ENCODE measurements at regions not wholly inside any gene's neighbourhood (a gene's known extent, or its start where the extent isn't known, plus 50 kb on each side); places are given as distances from the start of the nearest gene placed in this dataset.

DNA sequence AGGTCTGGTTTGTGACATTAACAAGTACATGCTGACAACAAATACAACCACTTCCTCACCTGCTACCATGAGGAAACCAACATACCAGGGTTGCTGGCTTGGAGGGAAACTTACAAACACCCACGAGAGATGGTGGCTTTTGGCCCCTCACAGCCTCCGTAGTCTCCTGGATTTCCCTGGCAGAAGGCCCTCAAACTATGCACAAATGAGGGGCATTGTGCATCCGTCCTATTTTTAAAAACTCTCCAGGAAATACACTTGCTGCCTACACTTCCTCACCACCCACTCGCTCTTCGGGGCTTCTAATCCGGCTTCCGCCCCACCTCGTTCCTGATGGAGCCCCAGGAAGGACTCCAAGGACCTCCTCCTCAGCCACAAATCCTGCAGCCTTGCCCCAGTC is 355.0 kb upstream of the GATB start:
- DNase-seq (ENCODE audit: low read depth, low spot score) = no peak

DNA sequence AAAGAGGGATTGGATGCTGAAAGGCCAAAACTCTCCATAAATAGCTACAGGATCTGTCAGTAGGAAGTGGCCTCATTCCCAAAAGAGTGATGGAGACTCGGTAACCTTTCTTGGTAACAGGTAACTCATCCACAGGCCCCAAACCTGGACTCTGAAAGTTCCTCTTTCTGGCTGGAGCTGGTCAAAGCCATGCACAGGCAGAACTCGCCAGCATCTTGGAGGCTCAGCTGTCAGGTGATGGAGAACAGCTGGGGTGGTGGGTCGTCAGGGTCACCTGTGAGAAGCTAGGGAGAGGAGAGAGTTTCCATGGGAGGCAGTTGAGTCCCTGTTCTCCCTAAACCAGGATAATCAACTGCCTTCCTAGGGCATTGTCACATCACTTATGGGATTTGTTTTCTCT is 354.3 kb upstream of the GATB start:
- DNase-seq (ENCODE audit: low read depth, low spot score) = no peak

DNA sequence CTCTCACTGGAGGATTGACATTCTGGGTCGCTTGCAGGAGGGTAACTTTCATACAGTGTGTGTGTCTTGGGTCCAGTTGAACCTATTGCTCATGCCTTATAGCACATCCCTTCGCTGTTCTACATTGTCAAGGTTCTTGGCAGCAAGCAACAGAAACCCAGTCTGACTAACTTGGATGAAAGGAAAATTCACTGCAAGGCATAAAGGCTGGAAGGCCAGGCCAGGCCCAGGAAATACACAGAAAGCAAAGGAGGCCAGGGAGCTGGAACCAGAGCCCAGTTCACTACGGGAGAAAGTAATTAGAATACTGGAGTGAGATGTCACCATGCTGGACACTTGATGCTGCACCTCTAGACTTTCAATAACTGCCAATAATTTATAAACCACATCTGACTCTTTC is 353.8 kb upstream of the GATB start:
- DNase-seq (ENCODE audit: low read depth, low spot score) = no peak

DNA sequence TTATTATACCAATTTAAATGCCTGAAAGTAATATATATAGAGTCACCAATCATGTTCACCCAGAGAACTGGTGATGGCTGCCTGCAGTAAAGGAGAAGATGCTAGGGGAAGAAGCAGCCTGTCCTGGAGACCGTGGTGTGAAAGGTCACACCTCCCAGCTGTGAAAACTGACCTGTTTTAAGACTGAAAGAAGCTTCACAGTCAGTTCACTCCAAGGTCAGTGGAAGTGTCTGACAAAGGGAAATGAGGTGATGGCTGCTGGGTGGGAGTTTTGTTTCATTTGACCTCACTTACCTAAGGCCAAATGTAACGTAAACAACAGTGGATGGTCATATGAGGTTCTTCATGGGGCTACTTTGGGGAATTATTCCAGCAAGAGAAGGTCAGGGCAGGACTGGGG is 352.1 kb upstream of the GATB start:
- DNase-seq (ENCODE audit: low read depth, low spot score) = no peak

GRCh38 chr4:152112190-152112589 is 351.4 kb upstream of the GATB start:
- no peak for DNase-seq (ENCODE audit: low read depth, low spot score)

DNA sequence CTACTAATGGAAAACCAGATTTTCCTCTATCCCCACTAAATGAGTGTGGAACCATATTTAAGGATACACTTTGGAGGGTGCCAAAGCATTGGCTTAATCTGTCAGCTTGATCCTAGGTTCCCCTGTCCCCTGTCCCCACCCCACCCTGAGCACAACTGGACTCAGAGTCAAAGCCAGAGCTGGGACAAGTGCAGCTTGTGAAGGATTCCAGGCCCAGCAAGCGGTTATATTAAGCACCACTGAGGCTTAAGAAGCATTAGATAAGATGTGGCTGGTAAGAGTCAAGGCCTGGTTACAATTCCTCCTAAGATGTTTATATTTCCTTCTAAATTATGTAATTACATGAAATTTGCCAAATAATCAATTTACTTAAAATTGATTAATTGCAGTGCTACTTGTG is 350.0 kb upstream of the GATB start:
- DNase-seq (ENCODE audit: low read depth, low spot score) = no peak

- DNase-seq (ENCODE audit: low read depth, low spot score) = no peak
Observed at GRCh38 chr4:152109531-152110509, 349.0 kb upstream of the GATB start.

DNA sequence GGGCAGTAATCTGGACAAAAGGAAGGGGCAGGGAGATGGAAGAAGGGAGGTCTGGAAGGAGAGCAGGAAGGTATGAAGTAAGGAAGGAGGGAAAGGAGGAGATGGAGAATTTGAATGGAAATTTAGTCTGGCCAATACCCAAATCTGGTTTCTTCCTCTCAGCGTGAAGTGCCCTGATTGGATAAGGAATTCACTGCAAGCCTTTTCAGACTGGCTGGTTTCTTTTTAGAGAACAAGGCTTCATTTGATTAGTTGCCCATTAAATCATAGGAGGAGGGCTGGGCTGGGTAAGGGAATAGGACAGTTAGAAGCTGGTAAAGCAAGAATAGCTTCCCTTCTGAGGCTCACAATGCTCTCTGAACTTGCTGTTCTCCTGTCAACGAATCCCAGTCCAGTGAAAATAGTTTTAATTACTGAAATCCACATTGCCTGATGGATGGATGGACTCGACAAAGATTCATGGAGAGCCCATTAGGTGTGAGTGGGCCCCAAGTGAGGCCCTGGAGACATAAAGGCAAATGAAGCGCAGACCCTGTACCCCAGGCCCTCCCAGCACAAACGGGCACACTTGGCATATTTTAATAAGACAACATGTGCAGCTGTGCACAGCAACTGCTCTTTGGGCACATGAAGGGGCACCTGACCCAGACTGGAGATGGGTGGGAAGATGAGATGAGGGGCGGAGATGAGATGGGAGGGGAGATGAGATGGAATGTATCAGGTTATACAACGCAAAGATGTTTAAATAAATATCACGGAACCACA is 347.1 kb upstream of the GATB start:
- DNase-seq (ENCODE audit: low read depth, low spot score) = no peak

GRCh38 chr4:152106781-152107321 is 346.0 kb upstream of the GATB start:
- DNase-seq (ENCODE audit: low read depth, low spot score) = no peak

DNA sequence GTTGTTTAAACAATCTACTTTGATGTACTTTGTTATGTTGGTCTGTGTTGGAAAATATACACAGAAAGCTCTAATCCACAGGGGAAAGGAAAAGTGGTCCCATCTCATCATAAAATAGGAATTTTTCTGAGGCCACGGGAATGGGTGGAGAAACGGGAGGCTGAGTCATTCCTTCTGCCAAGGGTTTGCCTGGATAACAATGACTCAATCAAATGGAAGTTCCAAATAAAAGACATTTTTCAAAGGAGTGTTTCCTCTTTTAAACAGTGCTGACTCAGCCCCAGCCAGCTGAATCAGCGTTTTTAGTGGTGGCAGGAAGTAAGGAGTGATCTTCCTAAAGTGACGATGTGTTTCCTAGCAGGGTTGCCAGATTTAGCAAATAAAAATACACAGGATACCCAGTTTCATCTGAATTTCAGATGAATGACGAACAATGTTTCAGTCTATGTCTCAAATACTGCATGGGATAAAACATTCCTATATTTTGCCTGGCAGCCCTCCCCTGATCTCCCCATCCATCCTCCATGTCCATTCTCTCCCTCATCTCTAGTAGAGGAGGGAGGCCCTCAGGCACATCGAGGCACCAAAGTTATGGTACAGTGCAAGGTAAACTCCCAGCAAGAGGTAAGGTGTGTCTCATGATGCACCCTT is 345.4 kb upstream of the GATB start:
- DNase-seq (ENCODE audit: low read depth, low spot score) = no peak

GRCh38 chr4:152104901-152105357 is 344.1 kb upstream of the GATB start:
- DNase-seq (ENCODE audit: low read depth, low spot score) = no peak

DNA sequence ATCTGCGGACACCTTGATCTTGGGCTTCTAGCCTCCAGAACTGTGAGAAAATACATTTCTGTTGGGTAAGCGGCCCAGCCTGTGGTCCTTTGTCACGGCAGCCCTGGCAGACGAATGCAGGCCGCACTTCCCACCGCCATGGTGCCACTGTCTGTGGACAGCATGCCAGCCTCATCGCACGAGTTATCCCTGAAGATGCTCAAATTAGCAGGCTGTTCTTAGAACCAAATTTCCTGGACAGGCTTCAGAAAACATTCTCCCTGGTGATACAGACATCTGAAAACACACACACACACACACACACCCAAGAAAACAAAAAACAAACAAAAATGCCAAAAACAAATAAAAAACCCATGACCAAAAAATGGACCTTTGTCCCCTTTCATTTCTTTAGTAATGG is 343.5 kb upstream of the GATB start:
- DNase-seq (ENCODE audit: low read depth, low spot score) = no peak

DNA sequence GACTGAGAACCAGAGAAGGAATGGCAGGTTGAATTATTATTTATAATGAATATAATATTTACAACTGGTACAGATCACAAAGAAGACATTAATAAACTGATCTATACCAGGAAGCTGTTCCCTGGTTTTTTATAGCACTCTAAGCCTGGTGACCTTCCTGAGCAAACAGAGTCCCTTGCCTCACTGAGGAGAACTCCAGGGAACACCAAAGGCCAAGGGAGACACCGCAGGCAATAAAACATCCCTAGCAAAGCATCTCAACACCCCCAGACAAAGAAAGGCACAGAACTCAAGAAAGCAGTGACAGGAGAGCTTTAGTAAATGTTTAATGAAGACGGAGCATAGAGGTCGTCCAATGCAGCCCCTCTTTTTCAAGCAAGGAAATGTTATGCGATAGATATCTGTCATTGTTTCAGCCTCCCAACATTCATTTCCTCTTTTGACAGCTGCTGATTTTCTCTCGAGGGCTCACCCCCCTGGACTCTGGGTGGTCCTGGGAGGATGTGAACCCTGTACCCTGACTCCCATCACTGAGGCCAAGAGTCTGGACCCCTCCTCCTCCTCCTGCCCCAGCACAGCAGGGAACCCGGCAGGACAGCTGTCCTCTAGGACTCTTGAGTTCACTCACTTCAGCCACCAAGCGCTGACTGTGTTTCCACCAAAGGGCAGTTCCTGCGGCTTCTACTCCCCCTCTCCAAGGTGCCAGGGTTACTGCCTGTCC is 342.5 kb upstream of the GATB start:
- DNase-seq (ENCODE audit: low read depth, low spot score) = no peak

- no peak for DNase-seq (ENCODE audit: low read depth, low spot score)
Observed at GRCh38 chr4:152102436-152103000, 341.7 kb upstream of the GATB start.

GRCh38 chr4:152101556-152102435 is 341.0 kb upstream of the GATB start:
- no peak for DNase-seq (ENCODE audit: low read depth, low spot score)

- DNase-seq (ENCODE audit: low read depth, low spot score) = no peak
Observed at GRCh38 chr4:152100379-152101201, 339.8 kb upstream of the GATB start.

DNA sequence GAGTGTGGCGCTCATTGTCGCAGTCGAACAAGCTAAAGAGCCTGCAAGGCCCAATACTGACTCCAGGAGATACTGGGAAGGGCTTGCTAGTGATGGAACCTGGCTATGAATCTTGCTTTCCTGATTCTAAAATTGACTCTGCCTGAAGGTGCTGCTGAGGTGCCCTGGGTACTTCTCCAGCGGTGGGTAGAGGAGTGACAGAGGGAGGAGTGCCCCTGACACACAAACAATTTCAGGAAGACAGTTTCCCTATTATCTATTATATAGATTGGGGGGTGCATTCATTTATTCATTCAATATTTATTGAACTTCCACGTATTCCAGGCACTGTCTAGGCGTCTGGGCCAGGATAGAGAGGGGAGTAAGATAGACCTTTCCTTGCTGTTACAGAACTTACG is 339.2 kb upstream of the GATB start:
- DNase-seq (ENCODE audit: low read depth, low spot score) = no peak

DNA sequence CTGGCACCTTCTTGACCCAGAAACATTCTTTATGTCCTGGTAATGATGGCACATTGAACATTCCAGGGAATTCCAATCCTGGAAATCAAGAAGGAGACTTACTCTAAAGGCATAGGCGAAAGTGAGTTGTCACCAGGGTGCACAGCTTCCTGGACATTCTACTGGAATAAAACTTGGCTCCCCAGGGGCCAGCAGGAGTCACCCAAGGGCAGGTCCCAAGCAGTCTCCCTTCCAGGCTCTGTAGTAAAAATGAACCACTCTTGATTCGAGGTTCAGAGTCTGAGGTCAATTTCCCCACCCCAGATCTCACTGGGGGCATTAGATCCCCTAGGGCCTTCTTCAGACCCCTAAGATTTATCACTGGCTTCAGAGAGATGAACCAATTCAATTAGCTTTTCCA is 338.7 kb upstream of the GATB start:
- no peak for DNase-seq (ENCODE audit: low read depth, low spot score)

- no peak for DNase-seq (ENCODE audit: low read depth, low spot score)
Observed at GRCh38 chr4:152099061-152099425, 338.2 kb upstream of the GATB start.

All from iPS DF 19.7 (cell line).